ENCODE measurements at regions not wholly inside any gene's neighbourhood (a gene's known extent, or its start where the extent isn't known, plus 50 kb on each side); places are given as distances from the start of the nearest gene placed in this dataset.

- no peak for TF ChIP-seq EZH2 (IDR thresholded peaks at IDR 0.05; ENCODE audit: insufficient read depth, poor library complexity, severe bottlenecking)
- TF ChIP-seq EZH2phosphoT487 (IDR thresholded peaks at IDR 0.05; ENCODE audit: insufficient read depth, low read depth) = no peak
Measured at GRCh38 chr12:115864396-115864795, 413.1 kb downstream of the MED13L start.

Measured in GM23248 (cell line).